Left lobe of liver (tissue), 2 donors: ENCODE measurements at regions not wholly inside any gene's neighbourhood (a gene's known extent, or its start where the extent isn't known, plus 50 kb on each side); places are given as distances from the start of the nearest gene placed in this dataset.

ENCODE experiments used
- ATAC-seq: fragments of 200-7000 bp; cut with Tn5 transposase; one replicate; pipeline ENCODE4 v1.9.1; 2020; ENCODE audit warnings: mild to moderate bottlenecking, moderate library complexity
- DNase-seq: peaks from one replicate; pipeline ENCODE4 v3.0.0-alpha.2; 2020; ENCODE audit warnings: low spot score
- donor health status: DM: no; HTN: no; CAD: no; lungs with moderate emphysema.
- donor health status: DM: no; HTN: yes; CAD: no.

- ATAC-seq (no peak), DNase-seq (no peak)
Measured at GRCh38 chr1:67482733-67483482, 52.7 kb upstream of the SERBP1 start.

GRCh38 chr1:67484492-67484891, 54.3 kb upstream of the SERBP1 start:
- DNase-seq: no peak
- ATAC-seq: peak; percentile 54

GRCh38 chr1:67485046-67485811, 55.0 kb upstream of the SERBP1 start:
- DNase-seq: no peak
- ATAC-seq: no peak

GRCh38 chr1:67489643-67490042, 59.4 kb upstream of the SERBP1 start:
- ATAC-seq: peak; percentile 82
- no peak for DNase-seq

- ATAC-seq (no peak), DNase-seq (no peak)
Measured at GRCh38 chr1:67491280-67491679, 61.1 kb upstream of the SERBP1 start.

- ATAC-seq (no peak), DNase-seq (no peak)
Measured at GRCh38 chr1:67493148-67493547, 62.9 kb upstream of the SERBP1 start.

- ATAC-seq (peak; percentile 77), DNase-seq (no peak)
Measured at GRCh38 chr1:67495327-67495726, 65.1 kb upstream of the SERBP1 start.

- ATAC-seq (peak; percentile 39), DNase-seq (no peak)
Measured at GRCh38 chr1:67496329-67496728, 66.1 kb upstream of the SERBP1 start.

- peak; percentile 91 for DNase-seq
- ATAC-seq: peak; percentile 99
Measured at GRCh38 chr1:67500413-67500959, 70.3 kb upstream of the SERBP1 start.

- DNase-seq (no peak), ATAC-seq (no peak)
Measured at GRCh38 chr1:67503974-67504373, 73.8 kb upstream of the SERBP1 start.

- peak; percentile 27 for ATAC-seq
Measured at GRCh38 chr1:67513392-67514294, 83.4 kb upstream of the SERBP1 start.

GRCh38 chr1:67514300-67514699, 84.1 kb upstream of the SERBP1 start:
- DNase-seq (no peak), ATAC-seq (peak; percentile 75)

More at GRCh38 chr1:67513392-67514294, 83.4 kb upstream of the SERBP1 start:
- DNase-seq: peak; percentile 62

GRCh38 chr1:67514786-67515185, 84.6 kb upstream of the SERBP1 start:
- ATAC-seq (peak; percentile 45), DNase-seq (no peak)

- ATAC-seq (peak; percentile 44), DNase-seq (no peak)
Measured at GRCh38 chr1:67515324-67516080, 85.3 kb upstream of the SERBP1 start.

GRCh38 chr1:67517046-67517445, 86.8 kb upstream of the SERBP1 start:
- no peak for DNase-seq
- ATAC-seq: no peak

- DNase-seq (peak; percentile 80), ATAC-seq (peak; percentile 70)
Measured at GRCh38 chr1:67522001-67522441, 91.8 kb upstream of the SERBP1 start.

- ATAC-seq (peak; percentile 70), DNase-seq (peak; percentile 79)
Measured at GRCh38 chr1:67522793-67523192, 92.6 kb upstream of the SERBP1 start.

GRCh38 chr1:67524143-67525052, 94.2 kb upstream of the SERBP1 start:
- peak; percentile 63 for DNase-seq
- ATAC-seq: peak; percentile 41
